PFSK-1 (cell line): ENCODE measurements at regions not wholly inside any gene's neighbourhood (a gene's known extent, or its start where the extent isn't known, plus 50 kb on each side); places are given as distances from the start of the nearest gene placed in this dataset.

Source experiments
- FOXP2 ChIP-seq: optimal IDR thresholded peaks from 2 replicates; pipeline ENCODE3; 2011; ENCODE audit warnings: borderline replicate concordance, control low read depth, inconsistent platforms; ENCODE audit not compliant: insufficient read depth; ENCODE audit errors: extremely low read length, extremely low read depth
- POLR2AphosphoS5 ChIP-seq: IDR thresholded peaks from 2 replicates; pipeline ENCODE4 v1.6.1; 2012; ENCODE audit warnings: low read depth, mild to moderate bottlenecking, control low read depth, low read length, moderate library complexity
- SIN3A ChIP-seq: IDR thresholded peaks from 2 replicates; pipeline ENCODE4 v1.6.1; 2012; ENCODE audit warnings: mild to moderate bottlenecking, low read length, moderate library complexity, borderline replicate concordance; ENCODE audit not compliant: insufficient read depth
- TAF1 ChIP-seq: IDR thresholded peaks from 2 replicates; pipeline ENCODE4 v1.6.1; 2012; ENCODE audit warnings: low read length, control low read depth, borderline replicate concordance; ENCODE audit not compliant: insufficient read depth
- TF ChIP-seq, protein P1 (sequence below), 2 experiments: IDR thresholded peaks; 2 replicates each; pipeline versions ENCODE4 v1.6.1 to v1.8.0; 2011 to 2012; ENCODE audit warnings: low read depth in 2 of 2, low read length in 2 of 2, control low read depth in 1 of 2, inconsistent platforms in 1 of 2, mild to moderate bottlenecking in 1 of 2, moderate library complexity in 1 of 2; ENCODE audit not compliant: insufficient read depth in 1 of 2

DNA sequence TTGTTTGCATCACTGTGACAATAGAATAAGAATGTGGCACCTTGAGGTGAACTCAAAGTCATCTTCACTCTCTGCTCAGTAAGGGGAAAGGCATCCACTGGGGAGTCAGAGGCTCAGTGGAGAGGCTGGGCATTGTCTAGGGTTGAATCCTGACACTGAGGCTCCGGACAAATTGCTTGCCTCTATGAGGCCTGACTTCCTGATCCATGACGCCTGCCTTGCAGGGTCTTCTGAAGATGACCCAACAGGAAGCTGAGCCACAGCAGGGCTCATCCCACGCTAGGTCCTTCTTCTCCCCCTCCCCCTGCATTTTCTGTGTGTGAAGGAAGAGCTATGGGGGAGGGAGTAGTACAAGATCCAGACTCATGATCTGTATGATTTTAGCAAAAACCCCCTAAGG is 265.1 kb downstream of the SH3BP4 start:
- TF ChIP-seq TAF1 (no peak), FOXP2 (peak; percentile 17)

DNA sequence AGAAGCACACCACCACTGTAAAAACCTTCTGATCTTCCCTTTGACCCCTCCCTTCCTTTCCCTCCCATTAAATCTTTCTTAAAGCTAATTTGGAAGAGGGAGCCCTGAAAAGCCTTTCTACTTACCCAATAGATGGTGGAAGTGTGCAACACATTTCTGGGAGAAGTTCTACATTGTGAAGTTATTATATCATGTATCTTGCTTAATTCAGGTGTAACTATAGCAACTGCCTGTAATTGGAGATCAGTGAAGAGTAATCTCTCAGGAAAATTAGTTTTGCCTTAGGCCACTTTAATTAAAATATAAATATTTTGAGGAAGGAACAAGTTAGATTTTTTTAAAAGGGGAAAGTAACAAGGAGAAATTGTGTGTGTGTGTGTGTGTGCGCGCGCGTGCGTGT is 266.0 kb downstream of the SH3BP4 start:
- no peak for TF ChIP-seq POLR2AphosphoS5
- no peak for TF ChIP-seq SIN3A
- TF ChIP-seq TAF1, result no peak
- no peak for TF ChIP-seq FOXP2
- TF ChIP-seq, protein P1, sequence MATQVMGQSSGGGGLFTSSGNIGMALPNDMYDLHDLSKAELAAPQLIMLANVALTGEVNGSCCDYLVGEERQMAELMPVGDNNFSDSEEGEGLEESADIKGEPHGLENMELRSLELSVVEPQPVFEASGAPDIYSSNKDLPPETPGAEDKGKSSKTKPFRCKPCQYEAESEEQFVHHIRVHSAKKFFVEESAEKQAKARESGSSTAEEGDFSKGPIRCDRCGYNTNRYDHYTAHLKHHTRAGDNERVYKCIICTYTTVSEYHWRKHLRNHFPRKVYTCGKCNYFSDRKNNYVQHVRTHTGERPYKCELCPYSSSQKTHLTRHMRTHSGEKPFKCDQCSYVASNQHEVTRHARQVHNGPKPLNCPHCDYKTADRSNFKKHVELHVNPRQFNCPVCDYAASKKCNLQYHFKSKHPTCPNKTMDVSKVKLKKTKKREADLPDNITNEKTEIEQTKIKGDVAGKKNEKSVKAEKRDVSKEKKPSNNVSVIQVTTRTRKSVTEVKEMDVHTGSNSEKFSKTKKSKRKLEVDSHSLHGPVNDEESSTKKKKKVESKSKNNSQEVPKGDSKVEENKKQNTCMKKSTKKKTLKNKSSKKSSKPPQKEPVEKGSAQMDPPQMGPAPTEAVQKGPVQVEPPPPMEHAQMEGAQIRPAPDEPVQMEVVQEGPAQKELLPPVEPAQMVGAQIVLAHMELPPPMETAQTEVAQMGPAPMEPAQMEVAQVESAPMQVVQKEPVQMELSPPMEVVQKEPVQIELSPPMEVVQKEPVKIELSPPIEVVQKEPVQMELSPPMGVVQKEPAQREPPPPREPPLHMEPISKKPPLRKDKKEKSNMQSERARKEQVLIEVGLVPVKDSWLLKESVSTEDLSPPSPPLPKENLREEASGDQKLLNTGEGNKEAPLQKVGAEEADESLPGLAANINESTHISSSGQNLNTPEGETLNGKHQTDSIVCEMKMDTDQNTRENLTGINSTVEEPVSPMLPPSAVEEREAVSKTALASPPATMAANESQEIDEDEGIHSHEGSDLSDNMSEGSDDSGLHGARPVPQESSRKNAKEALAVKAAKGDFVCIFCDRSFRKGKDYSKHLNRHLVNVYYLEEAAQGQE (IDR thresholded peaks at IDR 0.05; ENCODE audit: insufficient read depth in 1 of 2, low read depth in 2 of 2, low read length in 2 of 2), result no peak

DNA sequence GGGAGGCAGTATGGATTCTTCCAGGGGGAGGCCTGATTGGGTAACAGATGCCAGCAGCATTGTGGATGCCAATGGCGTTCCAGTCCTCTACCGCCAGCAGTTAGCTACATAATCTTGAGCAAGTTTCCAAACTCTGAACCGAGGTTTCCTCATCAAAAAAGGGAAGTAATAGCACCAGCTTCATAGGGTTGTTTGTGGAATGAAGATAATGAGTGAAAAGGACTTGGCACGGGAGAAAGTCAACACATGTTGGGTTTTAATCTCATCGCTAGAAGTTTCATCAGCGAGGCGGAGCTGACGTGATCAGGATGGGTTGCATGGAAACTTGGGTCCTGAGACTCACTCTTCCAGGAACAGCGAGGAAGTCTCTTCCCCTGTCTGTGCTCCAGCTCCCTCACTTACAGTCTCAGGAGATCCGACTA is 266.7 kb downstream of the SH3BP4 start:
- TF ChIP-seq SIN3A (no peak), TAF1 (no peak), POLR2AphosphoS5 (no peak; the same call in 1 of the 2 replicates), FOXP2 (no peak)
- TF ChIP-seq, protein P1 (IDR thresholded peaks at IDR 0.05; ENCODE audit: insufficient read depth in 1 of 2, low read depth in 2 of 2, low read length in 2 of 2), result no peak

DNA sequence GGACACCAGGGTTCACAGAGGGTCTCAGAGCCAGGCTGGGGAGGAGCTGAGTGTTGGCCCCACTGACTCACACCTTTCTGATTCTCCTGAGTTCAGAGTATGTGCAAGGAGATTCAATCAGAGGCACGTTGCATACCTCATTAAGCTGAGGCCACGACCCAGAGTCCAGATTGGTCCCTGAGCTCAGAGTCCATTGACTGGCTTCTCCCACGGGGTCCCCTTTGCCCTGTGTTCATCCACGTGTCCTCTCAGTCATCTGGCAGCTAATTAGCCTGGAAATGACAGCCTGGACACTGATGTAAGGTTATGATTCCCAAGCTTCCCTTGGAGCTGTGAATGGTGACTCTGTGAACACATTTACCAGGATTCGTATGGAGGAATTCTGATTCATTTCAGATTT is 267.2 kb downstream of the SH3BP4 start:
- TF ChIP-seq POLR2AphosphoS5 (peak; percentile 40; the same call in 1 of the 2 replicates), FOXP2 (no peak), SIN3A (0 out of 2 replicates have a peak, but pooled peaks have one; percentile 64)

DNA sequence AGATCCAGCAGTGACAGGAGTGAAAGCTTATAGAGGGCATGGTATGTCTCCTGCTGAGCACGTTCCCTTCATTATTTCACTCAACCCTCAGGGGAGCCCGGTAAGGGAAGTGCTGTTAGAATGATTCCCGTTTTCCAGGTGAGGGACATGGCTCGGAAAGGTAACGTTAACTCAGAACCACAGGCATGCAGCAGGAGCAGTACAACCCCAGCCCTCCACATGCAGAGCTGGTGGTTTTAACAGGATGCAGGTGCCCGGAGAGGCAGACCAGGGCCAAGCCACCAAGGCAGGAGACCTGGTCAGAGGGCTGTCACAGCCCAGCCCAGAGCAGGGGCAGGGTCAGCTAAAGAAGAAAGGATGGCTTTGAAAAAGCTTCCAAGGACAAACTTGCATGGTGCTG is 268.5 kb downstream of the SH3BP4 start:
- TF ChIP-seq FOXP2 (no peak), POLR2AphosphoS5 (no peak), SIN3A (no peak), TAF1 (no peak)
- TF ChIP-seq, protein P1 (IDR thresholded peaks at IDR 0.05; ENCODE audit: insufficient read depth in 1 of 2, low read depth in 2 of 2, low read length in 2 of 2), result no peak

DNA sequence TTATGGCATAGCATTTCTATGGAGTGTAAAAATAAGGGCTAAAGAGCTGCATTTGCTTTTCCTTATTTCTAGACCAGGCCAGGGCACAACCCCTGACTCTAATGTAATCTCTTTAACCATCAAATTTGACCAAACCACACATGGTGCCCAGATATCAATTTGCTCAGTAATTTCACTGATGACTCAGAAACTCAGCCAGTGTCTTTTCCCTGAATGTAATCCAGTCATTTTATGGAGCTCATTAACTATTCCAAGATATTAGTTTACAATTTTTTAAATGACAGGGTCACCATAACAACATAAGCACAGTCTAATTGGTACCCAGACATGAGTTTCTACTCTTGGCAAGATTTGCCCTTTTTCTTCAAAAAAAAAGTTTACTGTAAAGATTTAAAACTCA is 270.8 kb upstream of the AGAP1 start:
- TF ChIP-seq POLR2AphosphoS5 (no peak), FOXP2 (no peak), TAF1 (no peak), SIN3A (no peak)
- TF ChIP-seq, protein P1 (IDR thresholded peaks at IDR 0.05; ENCODE audit: insufficient read depth in 1 of 2, low read depth in 2 of 2, low read length in 2 of 2), result no peak
